SIG-M5 treated with dmso at 0.1 percent for 504 hours (cell line): ENCODE measurements at regions not wholly inside any gene's neighbourhood (a gene's known extent, or its start where the extent isn't known, plus 50 kb on each side); places are given as distances from the start of the nearest gene placed in this dataset.
A peak's percentile ranks its signal among the peaks of the same experiment; 100 is the strongest.

Experiments
- DNase-seq: peaks from one replicate; lab custom pipeline; 2025; ENCODE audit not compliant: unreplicated experiment; lab: John Stamatoyannopoulos, UW

DNA sequence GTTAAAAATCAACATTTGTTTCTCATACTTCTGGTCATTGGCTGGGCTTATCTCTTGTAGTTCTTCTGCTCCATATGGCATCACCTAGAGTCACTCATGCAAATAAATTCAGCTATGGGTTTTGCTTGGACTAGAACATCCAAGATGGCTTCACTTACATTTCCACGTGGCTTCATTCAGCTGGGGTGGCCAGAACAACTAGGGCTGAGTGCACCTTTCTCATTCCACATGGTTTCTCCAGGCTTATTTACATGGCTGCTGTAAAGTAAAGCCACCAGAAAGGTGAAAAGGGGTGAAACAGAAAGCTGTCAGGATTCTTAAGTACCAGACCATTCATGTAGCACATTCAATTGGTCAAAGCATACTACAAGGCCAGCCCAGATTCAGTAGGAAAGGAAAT lies 151.1 kb upstream of the BMP2 start:
- DNase-seq, result no peak

DNA sequence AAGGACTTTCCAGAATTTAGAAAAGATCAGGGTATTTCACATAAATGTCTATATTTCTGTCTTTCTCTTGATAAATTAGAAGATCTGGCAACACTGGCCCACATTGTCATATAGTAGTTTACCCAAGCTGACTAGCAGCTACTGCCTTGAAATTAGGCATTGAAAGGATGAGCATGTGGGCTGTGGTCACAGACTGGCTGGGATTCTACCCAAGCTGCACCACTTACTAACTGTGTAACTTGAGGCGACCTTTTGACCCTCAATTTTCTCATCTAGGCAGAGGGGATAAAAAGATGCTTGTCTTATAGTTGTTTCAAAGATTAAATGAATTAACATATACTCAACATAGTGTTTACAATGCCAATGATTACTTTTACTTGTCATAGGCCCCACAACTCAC lies 152.7 kb upstream of the BMP2 start:
- DNase-seq, result no peak

DNA sequence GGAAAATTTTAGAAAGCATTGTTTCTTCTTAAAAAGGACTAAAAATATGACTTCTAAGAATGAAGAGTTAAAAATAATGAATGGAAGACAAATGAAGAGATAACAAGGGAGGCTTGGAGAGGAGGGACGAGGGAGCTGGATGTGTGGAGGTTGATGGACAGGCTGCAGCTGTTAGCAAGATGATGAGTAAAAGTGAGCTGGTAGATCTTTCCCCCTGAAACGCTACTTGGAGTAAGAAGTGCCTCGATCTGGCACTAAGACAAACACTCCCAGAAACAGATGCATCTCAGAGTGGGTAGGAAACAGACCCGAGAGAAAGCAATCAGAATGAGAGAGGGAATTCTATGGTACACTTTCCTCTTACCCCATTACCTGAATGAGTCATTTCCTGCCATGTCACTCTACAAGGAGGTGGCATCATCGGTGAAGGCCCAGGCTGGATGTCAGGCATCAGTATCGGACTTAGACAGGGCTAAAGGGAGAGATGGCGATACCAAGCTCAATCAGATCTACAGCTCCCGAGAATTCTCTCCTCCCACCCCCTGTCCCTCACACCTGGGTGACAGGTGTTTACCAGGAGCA lies 154.1 kb upstream of the BMP2 start:
- no peak for DNase-seq

DNA sequence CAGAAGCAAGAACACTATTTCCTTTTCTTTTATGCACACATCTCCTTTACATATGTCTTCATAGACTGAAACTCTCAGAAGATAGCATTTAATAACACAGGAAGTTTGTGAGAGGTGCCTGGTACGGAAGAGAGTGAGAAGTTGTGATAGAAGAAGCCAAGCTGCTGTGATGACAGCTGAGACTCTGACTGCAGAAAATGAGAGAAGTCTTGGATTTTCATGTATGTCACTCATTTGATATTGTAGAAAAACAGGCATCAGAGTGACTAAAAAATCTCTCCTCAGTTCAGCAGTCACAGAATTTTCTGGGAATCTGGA lies 154.9 kb upstream of the BMP2 start:
- no peak for DNase-seq

DNA sequence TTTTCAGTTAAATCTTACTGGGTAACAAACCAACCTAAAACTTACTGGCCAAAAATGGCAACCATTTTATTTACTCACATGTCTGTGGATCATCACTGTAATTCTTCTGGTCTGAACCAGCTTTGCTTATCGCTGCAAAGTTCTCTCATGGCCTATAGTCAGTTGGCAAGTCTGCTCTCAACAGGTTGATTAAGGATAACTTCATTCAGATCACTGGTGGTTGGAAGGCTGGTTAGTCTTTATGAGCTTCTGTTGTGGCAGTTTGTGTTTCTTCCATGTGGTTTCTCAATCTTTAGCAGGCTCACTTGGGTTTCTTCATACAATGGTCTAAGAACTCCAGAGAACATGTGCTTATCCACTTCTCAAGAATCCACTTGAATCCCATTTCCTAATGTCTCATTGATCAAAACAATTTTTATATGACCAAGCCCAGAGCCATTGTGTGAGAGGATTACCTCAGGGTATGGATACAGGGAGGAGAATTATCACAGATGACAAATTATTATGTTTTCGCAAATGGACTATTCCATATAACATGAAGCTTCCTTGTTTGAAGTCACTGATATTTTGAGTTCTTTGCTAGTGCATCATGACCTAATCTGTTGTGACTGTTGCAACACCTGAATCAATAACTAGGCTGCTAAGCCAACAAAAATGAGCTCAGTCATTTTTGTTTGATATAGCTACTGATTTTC lies 155.4 kb upstream of the BMP2 start:
- DNase-seq, result no peak

DNA sequence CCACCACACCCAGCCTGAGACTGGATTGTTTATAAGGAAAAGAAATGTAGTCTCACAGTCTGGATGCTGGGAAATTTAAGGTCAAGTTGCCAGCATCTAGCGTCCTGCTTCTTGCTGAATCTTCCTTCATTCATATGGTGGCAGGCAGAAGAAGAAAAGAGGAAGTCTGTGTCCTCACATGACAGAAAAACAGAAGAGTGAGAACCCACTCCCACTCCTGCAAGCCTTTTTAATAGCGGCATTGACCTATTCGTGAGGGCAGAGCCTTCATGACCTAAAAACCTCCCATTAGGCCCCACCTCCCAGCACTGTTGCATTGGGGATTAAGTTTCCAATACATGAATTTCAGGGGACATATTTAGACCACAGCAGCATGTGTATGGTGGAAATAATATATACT lies 160.8 kb upstream of the BMP2 start:
- DNase-seq, result peak; percentile 37

DNA sequence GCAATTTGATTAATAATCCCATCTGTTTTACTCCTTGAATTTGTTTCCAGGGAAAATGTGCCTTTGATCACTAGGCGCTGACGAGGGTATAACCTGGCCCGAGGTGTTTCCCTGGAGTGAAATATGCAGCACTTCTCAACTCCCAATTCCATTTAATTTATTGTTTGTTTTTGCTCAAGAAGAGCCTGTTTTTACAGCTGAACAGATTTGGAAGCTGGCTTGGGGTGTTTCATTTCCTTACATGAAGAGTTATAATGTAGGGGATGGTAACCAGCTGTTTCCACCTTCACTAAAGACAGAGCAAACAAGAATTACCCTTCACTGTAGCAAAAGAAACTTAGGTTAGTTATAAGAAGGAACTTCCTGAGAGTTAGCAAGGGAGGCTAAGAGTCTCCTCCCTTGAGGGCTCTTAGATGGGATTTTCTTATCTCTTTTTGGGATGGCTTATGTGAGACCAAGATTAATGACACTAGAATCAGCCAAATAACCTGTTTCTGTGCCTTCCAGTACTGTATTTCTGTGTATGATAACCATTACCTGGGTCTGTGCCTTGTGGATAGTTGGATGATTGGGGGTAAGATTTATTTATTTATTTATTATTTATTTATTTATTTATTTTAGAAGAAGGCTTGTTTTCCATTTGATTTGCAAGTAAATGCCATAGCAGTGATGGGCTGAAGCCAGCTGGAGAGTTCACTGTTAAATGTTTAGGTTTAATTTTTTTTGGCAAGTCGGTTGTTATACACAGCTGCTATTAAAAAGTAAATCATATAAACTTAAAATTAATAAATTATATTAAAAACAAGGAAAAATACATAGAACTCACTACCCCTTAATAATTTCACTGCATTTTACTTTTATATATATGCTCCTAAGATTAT lies 162.2 kb upstream of the BMP2 start:
- no peak for DNase-seq

DNA sequence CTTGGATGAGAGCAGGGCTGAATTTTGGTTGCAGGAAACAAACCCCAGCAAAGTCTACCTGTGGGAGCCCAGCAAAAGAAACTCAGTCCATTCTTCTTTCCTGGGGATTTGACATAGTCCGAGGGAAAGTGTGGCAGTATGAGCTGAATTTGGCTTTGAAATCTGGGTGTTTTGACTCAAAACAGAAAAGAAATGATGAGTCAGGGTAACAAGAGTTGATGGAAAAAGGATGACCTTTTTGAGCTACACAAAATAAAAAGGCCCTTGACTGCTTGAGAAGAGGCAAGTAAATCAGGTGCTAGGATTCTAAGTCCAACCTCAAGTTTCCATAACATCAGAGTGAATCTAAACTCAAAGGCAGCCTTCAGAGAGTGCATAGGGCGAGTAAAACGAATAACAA lies 163.3 kb upstream of the BMP2 start:
- DNase-seq, result no peak

DNA sequence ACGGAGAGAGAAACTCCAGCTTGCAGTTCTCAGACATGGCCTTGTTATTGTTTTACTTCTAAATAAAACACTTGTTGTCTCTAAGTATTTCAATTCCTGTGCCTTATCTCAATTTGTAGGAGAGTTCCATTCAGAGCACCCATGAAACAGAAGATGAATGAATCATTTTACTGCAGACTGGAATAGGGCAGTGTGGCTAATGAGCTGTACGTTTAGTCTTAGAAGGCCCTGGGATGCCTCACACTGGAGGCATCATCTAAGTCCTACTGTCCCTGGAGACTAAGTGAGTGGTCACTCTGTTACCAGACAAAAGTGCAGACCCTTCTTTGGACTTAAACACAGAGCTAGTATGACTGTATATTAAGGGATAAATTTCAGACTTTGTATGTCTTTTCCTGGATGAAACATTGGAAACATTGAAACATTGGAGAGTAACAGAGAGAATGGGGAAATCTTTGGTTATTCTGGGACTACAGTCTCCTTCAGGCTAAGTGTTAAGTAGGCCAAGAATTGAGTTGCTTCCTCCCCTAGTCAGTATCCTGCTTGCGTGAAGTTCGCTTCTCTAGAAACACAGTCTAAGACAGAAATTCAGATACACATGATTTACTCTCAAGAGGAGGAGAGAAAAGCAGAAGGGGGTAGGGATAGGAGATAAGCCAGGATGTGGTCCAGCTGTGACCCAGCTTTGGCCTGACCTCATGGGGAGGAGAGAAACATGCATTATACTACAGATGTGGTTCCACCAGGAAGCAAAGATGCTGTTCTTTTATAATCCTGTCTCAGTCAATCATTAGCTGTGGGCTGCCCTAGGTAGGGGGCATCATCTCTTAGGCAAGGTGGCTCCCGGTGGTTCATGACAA lies 167.4 kb upstream of the BMP2 start:
- no peak for DNase-seq

DNA sequence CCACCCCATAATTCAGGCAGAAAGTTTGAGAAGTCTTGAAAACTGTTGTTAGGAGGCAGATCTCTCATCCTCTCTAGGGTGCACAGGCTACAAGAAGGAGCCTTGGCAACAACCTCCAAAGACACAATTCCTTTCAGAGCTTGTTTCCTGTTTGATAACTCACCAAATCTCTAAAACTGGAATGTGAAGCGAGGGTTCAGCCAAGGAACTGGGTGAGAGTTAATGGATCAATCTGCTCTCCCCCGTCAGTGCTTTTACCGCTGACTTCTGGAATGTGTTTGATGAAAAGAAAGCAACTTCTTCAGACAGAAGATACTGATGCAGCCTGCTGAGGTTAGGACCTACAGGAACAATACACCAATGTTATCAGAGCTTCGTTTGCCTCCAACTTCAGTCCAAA lies 171.8 kb upstream of the BMP2 start:
- no peak for DNase-seq

DNA sequence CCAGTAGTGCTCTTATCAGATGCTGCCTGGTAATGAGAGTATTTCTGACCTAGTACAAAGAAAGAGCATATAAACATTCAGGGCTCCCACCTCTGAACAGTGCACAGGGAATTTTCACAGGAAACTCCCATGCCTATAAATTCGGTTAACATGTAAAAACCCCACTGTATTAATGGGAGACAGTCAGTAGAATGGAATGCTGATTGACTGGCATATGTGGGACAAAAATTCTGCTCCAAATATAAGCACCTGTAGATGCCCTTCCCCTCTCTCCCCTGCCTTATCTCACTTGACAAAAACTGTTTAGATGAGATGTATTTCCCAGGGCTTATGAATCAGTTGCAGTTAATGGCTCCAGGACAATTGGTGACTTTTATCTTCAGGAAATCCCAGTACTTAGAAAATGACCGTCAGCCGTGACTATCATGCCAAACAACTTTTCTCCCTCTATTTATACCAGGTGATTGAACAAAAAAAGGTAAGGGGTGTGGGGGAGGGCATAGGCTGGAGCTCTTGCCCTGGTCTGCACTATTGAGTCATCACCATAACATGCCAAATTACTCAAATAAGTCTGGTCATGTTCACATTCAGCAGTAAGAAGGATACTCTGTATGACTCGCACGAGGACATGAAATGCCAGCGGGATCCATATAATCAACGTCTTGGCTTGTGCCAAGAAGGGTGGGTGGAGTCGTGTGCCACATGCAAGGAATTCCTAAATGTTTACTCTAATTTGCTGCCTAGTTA lies 176.4 kb upstream of the BMP2 start:
- no peak for DNase-seq

DNA sequence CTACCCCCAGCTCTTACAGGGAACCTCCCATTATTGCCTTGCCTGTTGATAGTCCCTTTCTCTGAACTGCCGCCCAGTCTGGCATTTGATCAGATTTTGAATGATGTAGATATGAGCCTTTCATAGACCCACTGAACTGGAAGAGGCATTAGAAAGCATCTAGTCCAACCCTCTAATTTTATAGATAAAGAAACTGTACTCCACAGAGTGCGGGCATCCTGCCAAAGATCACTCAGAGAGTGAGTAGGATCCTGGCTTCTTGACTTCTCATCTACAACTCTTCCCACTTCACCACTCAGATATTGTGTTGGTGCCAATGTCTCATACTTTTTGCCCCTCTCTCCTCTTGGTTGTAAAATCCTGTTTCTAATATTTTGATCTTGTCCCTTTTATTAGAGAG lies 179.2 kb upstream of the BMP2 start:
- no peak for DNase-seq

DNA sequence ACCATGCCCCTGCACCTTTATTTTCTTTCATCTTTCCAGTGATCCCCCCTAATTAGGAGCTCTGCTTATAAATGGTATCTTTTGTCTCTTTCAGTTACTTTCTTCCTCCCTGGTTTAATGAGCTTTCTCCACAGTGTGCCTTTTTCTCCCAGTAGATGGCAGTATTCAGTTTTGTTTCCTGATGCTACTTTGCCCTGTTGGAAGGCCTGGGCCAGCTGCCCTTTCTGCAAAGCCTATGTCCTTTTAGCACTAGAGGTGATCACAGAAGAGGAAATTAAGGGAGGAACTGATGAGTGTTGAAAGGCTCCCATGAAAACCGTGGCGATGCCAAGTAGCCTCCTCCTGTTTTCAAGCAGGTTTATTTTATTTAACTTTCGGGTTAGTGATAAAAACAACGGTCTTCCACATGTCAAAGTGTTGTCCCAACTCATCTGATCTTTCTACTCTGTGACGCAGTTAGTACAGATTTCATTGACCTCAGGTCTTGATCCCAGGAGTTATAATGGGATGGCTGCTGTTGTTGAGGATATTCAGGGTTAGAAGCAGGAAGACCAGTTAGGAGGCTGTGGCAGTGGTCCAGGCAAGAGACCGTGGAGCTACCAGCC lies 184.2 kb upstream of the BMP2 start:
- peak; percentile 85 for DNase-seq

DNA sequence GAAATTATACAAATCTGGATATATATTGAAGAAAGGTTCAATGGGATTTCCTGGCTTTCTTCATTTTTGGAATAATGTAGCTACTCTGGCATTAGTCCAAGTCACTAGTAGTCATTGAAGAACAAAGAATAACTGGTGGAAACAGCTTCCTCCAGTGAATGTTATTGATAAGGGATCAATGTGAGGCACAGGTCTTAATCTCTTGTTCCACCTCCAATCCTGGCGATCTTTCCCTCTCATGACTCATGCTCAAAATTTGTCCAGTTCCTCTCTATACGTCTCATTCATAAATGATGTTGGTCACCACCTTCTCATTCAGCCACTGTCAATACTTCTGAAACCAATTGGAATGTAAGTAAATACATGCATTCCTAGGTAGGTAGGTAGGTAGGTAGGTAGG lies 185.0 kb upstream of the BMP2 start:
- DNase-seq, result no peak

DNA sequence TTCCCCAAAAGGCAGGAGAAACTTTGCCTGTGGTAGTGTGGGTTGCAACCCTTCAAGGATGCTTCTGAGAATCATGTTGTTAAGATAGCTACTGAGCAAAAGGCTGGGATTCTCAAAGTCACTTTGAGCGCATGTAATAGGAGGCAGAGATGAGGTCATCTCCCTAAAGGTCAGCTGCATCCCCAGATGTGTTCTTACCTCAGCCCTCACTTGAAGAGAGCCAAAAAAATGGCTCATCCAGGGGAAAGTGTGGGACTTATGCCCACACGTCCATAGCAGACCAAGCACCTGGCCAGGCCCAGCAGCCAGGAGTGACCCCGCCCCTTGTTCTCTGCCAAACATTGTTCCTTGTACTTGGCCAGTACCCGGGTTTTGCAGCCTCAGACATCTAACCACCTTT lies 187.0 kb upstream of the BMP2 start:
- no peak for DNase-seq

DNA sequence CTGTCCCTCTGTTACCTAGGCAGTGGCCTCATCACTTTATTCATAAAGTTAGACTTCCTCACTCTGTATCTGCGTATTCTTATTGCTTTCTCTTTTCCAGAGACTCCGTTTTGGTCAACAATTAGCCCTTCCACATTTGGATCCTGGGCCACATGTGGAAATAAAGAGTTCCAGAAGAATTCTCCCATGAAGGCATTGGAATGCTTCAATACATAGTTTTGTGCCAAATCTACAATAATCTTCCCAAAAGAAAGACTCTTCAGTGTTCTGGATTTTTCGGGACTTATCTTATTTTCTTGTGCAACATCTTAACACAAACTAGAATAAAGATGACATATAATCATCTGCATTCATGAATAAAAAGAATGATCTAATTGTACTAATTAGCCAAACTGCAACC lies 187.7 kb upstream of the BMP2 start:
- DNase-seq, result no peak

DNA sequence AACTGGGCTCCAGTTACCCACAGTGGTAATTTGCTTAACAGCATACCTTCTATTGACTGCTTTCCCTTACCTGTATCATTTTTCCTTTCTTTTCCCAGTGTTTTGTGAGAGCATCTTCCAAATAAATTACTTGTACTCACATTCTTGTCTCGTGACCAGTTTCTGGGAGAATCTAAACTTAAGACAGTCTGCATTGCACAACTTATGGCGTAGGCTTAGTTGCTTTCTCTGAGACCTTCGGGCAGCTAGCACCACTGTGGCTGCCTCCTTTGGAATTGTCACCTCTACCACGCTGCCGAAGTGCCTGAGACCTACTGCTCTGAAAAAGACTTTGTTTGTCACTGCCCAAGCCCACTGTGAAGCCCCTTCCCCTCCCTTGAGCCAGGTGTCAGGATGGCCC lies 188.1 kb upstream of the BMP2 start:
- DNase-seq, result no peak

DNA sequence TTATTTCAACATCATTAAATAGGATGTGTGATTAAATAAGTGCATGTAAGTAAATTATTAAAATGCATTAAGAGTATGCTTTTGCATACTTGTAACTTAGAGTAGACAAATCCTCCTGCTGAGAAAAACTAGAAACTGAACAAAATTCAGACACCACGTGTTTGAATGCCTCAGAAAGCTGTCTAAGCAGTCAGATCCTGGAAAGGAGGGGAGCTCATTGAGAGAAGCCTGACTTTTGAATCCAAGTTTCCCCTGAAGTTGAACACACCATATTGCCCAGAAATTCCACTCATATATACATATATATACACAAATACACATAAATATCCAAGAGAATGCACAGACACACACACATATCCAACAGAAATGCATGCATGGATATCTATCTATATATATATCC lies 190.0 kb upstream of the BMP2 start:
- no peak for DNase-seq

DNA sequence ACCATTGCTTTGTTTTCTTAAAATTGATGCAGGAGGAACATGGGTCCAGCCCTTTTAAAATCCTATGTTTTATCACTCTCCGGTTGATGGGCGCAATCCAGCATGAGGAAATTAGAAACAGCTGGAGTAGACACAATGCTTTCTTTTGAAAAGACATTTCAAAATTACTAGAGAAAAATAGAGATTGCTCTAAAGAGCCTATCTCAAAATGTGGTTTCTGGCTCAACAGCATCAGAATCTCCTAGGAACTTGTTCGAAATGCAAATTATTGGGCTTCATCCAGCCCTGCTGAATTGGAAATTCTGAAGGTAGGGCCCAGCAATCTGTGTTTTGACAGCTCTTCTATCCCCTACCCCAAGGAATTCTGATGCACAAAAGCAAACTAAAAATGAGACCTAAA lies 190.8 kb upstream of the BMP2 start:
- DNase-seq, result no peak

DNA sequence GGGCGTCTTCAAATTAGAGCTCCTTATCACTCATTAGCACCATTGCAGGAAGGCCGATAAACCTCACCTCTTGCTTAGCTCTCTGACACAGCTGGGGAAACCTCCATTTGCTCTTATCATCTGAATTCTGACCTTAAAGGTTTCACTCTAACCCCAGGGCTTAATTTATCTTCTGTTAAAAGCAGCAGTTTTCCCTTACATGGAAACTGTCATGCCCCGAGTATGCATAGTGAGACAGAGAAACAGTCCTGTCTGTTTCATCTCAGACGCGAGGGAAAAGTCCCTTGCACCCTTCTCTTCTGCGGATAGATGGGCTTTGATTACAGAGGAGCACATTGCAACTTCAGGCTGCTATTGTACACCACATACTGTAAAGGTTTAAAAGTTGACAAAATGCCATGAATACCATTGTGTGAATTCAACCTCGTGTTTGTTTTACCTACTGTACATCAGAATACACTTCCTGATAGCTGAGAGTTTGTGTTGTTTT lies 191.5 kb upstream of the BMP2 start:
- no peak for DNase-seq
